ENCODE measurements at regions not wholly inside any gene's neighbourhood (a gene's known extent, or its start where the extent isn't known, plus 50 kb on each side); places are given as distances from the start of the nearest gene placed in this dataset.

DNA sequence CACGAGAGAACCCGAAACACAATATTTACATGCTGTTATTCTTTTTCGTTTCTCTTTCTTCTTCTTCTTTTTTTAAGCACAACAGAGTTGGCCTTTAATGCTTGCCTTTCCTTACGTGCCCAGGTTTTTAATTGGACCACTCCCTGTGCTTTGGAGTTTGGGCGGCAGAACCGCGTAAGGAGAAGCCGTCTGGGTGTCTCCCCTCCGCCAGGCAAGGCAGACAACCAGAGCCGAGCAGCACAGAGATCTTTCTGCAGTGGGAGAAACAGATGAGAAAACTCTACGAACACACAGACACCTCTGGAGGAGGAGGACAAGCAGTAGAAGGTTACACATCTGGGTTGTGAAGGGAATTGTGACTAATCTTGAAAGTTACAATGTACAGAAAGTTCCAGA, 150.0 kb upstream of the UBL3 start:
- TF ChIP-seq, protein P1, sequence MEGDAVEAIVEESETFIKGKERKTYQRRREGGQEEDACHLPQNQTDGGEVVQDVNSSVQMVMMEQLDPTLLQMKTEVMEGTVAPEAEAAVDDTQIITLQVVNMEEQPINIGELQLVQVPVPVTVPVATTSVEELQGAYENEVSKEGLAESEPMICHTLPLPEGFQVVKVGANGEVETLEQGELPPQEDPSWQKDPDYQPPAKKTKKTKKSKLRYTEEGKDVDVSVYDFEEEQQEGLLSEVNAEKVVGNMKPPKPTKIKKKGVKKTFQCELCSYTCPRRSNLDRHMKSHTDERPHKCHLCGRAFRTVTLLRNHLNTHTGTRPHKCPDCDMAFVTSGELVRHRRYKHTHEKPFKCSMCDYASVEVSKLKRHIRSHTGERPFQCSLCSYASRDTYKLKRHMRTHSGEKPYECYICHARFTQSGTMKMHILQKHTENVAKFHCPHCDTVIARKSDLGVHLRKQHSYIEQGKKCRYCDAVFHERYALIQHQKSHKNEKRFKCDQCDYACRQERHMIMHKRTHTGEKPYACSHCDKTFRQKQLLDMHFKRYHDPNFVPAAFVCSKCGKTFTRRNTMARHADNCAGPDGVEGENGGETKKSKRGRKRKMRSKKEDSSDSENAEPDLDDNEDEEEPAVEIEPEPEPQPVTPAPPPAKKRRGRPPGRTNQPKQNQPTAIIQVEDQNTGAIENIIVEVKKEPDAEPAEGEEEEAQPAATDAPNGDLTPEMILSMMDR (IDR thresholded peaks at IDR 0.05 in 4 of 5, conservative IDR thresholded peaks at IDR 0.05 in 1 of 5): no peak
- no peak for TF ChIP-seq POLR2A (IDR thresholded peaks at IDR 0.05)

Measured in gastrocnemius medialis (tissue), 4 donors.